ENCODE measurements at regions not wholly inside any gene's neighbourhood (a gene's known extent, or its start where the extent isn't known, plus 50 kb on each side); places are given as distances from the start of the nearest gene placed in this dataset.

DNA sequence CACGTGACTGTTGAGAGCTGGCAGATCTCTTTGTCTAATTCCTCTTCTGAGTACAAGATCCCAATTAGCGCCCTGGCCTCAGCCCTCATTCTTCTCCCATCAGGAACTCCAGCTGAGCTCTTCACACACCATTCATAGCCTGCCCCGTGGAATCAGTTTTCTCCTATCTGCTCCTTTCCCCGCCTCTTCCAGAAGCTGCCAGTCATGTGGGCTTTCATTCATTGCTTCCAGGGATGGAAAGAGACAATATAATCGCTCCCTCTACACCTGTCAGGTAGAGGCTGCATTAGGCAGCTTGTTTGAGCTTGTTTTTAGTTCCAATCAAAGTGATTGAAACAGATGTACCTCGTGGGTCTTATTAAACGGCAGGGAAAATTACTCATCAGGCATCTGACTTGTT is 515.8 kb downstream of the TYW1 start:
- TF ChIP-seq TAF1 (IDR thresholded peaks at IDR 0.05; ENCODE audit: borderline replicate concordance, insufficient read depth, low read length) (no peak), POLR2AphosphoS5 (IDR thresholded peaks at IDR 0.05; ENCODE audit: low read depth, low read length) (no peak), SIN3A (IDR thresholded peaks at IDR 0.05; ENCODE audit: borderline replicate concordance, insufficient read depth, low read length) (no peak), FOXP2 (optimal IDR thresholded peaks at IDR 0.05; ENCODE audit: borderline replicate concordance, extremely low read depth, extremely low read length, insufficient read depth) (no peak), REST (IDR thresholded peaks at IDR 0.05; ENCODE audit: insufficient read depth in 1 of 2, low read depth in 2 of 2, low read length in 2 of 2) (no peak)

DNA sequence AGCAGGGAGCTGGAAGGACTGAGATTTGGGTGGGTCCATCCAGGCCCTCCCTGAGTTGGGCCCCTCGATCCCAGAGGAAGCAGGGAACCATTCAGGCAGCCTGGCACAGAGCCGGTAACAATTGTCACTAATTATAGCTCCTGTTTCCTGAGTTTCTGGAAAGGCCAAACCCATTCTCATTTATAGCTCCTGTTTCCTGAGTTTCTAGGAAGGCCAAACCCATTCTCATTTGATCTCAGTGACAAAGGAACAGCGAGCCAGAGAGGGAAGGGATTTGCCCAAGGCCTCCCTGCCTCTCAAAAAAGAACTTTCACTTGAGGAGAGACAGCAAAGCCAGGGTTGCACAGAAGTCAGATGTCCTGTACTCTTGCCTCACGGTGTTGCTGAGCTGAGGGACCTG is 521.9 kb downstream of the TYW1 start:
- TF ChIP-seq POLR2AphosphoS5 (IDR thresholded peaks at IDR 0.05; ENCODE audit: low read depth, low read length), result no peak

- TF ChIP-seq REST (IDR thresholded peaks at IDR 0.05; ENCODE audit: insufficient read depth in 1 of 2, low read depth in 2 of 2, low read length in 2 of 2) (no peak), FOXP2 (optimal IDR thresholded peaks at IDR 0.05; ENCODE audit: borderline replicate concordance, extremely low read depth, extremely low read length, insufficient read depth) (no peak), POLR2AphosphoS5 (IDR thresholded peaks at IDR 0.05; ENCODE audit: low read depth, low read length) (no peak), TAF1 (IDR thresholded peaks at IDR 0.05; ENCODE audit: borderline replicate concordance, insufficient read depth, low read length) (no peak), SIN3A (IDR thresholded peaks at IDR 0.05; ENCODE audit: borderline replicate concordance, insufficient read depth, low read length) (no peak)
These were observed 522.5 kb downstream of the TYW1 start for GRCh38 chr7:67519171-67519570.

- TF ChIP-seq TAF1 (IDR thresholded peaks at IDR 0.05; ENCODE audit: borderline replicate concordance, insufficient read depth, low read length) (no peak), REST (IDR thresholded peaks at IDR 0.05; ENCODE audit: insufficient read depth in 1 of 2, low read depth in 2 of 2, low read length in 2 of 2) (no peak), SIN3A (IDR thresholded peaks at IDR 0.05; ENCODE audit: borderline replicate concordance, insufficient read depth, low read length) (no peak), POLR2AphosphoS5 (IDR thresholded peaks at IDR 0.05; ENCODE audit: low read depth, low read length) (no peak), FOXP2 (optimal IDR thresholded peaks at IDR 0.05; ENCODE audit: borderline replicate concordance, extremely low read depth, extremely low read length, insufficient read depth) (no peak)
These were observed 525.9 kb downstream of the TYW1 start for GRCh38 chr7:67522504-67522903.

- no peak for TF ChIP-seq POLR2AphosphoS5 (IDR thresholded peaks at IDR 0.05; ENCODE audit: low read depth, low read length)
These were observed 527.1 kb downstream of the TYW1 start for GRCh38 chr7:67523713-67524112.

DNA sequence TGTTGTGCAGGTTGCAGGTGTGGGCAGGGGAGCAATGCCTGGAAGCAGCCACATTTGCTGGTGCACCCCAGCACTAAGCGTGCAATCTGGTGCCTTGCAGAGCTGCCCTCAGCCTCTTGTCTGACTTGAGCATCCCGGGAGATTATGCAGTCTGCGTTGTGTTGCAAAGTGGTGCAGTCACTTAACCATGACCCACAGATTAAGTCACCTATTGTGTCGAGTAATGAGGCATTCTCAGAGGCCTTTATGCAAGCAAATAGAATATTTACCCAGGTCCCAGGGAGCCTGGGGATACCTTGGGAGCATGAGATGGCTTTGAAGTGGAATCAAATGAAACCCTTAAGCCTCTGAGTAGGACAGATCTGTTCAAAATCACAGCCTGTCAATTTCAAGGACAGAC is 529.0 kb downstream of the TYW1 start:
- TF ChIP-seq POLR2AphosphoS5 (IDR thresholded peaks at IDR 0.05; ENCODE audit: low read depth, low read length) (no peak), TAF1 (IDR thresholded peaks at IDR 0.05; ENCODE audit: borderline replicate concordance, insufficient read depth, low read length) (no peak)

GRCh38 chr7:67535241-67535989 is 538.8 kb downstream of the TYW1 start:
- TF ChIP-seq REST (IDR thresholded peaks at IDR 0.05; ENCODE audit: insufficient read depth in 1 of 2, low read depth in 2 of 2, low read length in 2 of 2) (no peak), TAF1 (IDR thresholded peaks at IDR 0.05; ENCODE audit: borderline replicate concordance, insufficient read depth, low read length) (no peak), POLR2AphosphoS5 (IDR thresholded peaks at IDR 0.05; ENCODE audit: low read depth, low read length) (no peak), FOXP2 (optimal IDR thresholded peaks at IDR 0.05; ENCODE audit: borderline replicate concordance, extremely low read depth, extremely low read length, insufficient read depth) (no peak), SIN3A (IDR thresholded peaks at IDR 0.05; ENCODE audit: borderline replicate concordance, insufficient read depth, low read length) (no peak)

All from PFSK-1 (cell line).